ENCODE measurements at regions not wholly inside any gene's neighbourhood (a gene's known extent, or its start where the extent isn't known, plus 50 kb on each side); places are given as distances from the start of the nearest gene placed in this dataset.

- no peak for TF ChIP-seq CTCF (IDR thresholded peaks at IDR 0.05)
- no peak for TF ChIP-seq POLR2A (IDR thresholded peaks at IDR 0.05)
Observed at GRCh38 chr13:85657942-85658341, 141.3 kb downstream of the SLITRK6 start.
